Epidermal melanocyte (primary cell): ENCODE measurements at regions not wholly inside any gene's neighbourhood (a gene's known extent, or its start where the extent isn't known, plus 50 kb on each side); places are given as distances from the start of the nearest gene placed in this dataset.
"Not testable (repeated sequence)": the region's sequence is repeated elsewhere in the genome, so short reads cannot be mapped to it uniquely, and the experiment has no call there.

Experiments
- DNase-seq: peaks from one replicate; pipeline ENCODE4 v3.0.0; 2011; ENCODE audit warnings: low spot score; ENCODE audit not compliant: insufficient read length

- DNase-seq, result no peak
Observed at GRCh38 chr1:213457733-213458132, 406.7 kb downstream of the RPS6KC1 start.

DNA sequence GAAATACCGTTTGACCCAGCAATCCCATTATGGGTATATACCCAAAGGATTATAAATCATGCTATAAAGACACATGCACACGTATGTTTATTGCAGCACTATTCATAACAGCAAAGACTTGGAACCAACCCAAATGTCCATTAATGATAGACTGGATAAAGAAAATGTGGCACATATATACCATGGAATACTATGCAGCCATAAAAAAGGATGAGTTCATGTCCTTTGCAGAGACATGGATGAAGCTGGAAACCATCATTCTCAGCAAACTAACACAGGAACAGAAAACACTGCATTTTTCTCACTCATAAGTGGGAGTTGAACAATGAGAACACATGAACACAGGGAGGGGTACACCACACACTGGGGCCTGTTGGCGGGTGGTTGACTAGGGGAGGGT, 411.3 kb downstream of the RPS6KC1 start:
- not testable (repeated sequence) for DNase-seq

DNA sequence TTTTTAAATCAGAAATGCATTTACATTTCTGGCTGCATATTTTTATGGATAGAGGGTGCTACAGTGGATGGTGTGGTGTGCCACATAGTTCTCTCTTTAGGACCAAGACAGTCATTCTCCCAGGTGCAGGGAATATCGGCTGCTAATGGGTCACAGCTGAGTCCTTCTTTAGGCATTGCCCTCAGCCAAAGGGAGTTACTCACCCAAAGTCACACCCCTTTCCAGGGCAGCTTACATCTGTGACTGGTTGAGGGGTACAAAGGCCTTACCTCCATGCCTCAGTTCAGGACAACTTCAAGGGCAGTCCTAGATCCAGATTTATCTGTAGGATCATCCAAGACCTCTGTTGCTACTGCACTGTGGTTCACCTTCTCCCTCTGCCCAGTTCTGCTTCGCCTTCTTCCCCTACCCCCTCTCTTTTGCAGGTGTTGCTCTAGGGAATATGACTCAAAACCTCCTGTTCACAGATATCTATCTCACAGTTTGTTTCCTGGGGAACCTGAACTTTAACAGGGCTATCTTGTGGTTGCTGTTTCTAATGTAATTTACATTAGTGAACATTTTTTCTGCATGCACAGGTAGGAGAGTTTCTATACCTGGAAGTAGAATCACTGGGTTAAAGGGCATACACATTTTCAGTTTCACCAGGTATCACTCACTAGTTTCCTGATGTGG, 413.9 kb downstream of the RPS6KC1 start:
- no peak for DNase-seq

GRCh38 chr1:213466541-213466940, 415.5 kb downstream of the RPS6KC1 start:
- DNase-seq, result no peak

- DNase-seq, result no peak
Observed at GRCh38 chr1:213474054-213474453, 423.0 kb downstream of the RPS6KC1 start.

DNA sequence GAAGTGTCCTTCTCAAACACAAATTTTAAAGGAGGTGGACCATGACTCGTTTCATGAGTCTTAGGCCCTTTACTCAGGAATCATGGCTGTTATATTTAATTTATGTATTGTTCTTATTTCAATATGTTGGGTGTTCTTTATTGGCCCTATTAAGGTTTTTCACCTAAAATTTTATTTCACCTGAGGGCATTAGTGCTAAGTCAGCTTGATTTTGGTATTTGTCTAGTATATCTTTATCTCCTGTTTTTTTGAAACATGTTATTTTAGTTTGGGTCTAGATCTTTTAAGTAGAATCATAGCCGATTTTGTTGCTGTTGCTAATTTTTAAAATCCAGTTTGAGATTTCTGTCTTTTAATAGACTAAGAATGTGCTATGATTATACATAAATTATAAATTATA, 430.4 kb downstream of the RPS6KC1 start:
- DNase-seq, result no peak

GRCh38 chr1:213484333-213484732, 433.3 kb downstream of the RPS6KC1 start:
- no peak for DNase-seq

DNA sequence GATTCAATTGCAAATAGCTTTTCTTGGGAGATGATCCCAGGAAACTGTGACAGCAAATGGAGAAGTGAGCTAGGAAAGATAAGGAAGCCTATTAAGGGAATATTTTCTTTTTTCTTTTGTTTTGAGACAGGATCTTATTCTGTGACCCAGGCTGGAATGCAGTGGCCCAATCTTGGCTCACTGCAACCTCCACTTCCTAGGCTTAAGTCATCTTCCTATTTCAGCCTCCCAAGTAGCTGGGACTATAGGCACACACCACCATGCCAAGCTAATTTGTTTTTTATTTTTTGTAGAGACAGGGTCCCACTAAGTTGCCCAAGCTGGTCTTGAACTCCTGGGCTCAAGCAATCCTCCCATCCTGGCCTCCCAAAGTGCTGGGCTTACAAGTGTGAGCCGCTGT, 433.7 kb downstream of the RPS6KC1 start:
- DNase-seq, result no peak

DNA sequence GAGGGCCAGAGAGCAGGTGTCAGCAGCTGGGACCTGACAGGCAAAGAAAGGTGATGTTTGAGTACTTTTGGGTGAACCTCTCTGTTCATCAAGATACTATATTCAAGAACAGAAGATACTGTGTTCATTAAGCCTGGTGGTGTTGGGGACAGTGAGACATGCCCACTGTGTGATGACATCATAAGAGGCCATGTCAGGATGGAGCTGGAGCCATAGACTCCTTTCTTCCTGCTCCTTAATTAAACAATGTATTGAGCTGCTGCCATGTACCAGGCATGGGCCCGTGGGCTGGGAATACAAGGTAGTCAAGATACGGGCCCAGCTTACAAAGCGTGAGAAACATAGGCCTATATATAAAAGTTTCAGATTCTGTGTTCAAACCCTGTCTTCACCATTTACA, 435.4 kb downstream of the RPS6KC1 start:
- DNase-seq, result no peak

- no peak for DNase-seq
Observed at GRCh38 chr1:213491468-213491867, 440.4 kb downstream of the RPS6KC1 start.

GRCh38 chr1:213492161-213493041, 441.4 kb downstream of the RPS6KC1 start:
- DNase-seq, result no peak

GRCh38 chr1:213499444-213499843, 448.4 kb downstream of the RPS6KC1 start:
- DNase-seq, result no peak

- DNase-seq, result no peak
Observed at GRCh38 chr1:213507472-213508223, 456.6 kb downstream of the RPS6KC1 start.

DNA sequence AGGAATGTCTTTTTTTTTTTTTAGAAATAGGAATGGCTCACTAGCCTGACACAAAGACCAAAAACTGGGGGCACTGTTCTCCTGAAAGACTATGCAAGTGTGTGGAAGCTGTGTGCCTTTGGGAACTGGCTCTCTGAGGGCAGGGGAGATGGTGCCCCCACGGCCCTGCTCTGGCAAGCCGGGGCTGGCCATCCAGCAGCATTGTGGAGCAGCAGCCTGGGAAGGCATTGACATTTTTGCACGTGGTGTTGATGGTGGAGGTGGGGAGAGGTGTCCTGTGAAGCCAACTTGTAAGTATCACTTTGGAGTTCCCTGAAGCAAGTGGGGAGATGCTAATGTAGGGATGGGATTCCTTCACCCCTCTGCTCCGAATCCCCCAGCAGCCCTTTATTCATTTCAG, 460.1 kb downstream of the RPS6KC1 start:
- DNase-seq, result no peak

DNA sequence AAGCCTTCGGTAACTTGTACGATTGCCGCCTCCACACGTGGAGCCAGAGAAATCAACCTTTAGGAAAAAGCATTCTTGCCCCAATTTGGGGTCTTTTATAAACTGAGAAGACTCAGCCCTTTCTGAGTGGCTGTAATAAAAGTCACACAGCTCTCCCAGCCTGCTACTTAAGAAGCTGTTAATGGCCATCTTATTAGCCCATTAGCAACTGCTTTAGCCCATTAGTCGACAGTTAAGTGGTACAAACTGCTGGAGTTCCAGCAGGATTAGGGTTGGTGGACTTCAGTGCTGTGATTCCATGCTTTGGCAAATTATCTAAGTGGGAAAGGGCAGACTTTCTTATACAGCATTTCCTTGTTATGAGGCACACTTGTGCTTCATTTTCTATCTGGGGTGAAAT, 461.3 kb downstream of the RPS6KC1 start:
- DNase-seq, result no peak

DNA sequence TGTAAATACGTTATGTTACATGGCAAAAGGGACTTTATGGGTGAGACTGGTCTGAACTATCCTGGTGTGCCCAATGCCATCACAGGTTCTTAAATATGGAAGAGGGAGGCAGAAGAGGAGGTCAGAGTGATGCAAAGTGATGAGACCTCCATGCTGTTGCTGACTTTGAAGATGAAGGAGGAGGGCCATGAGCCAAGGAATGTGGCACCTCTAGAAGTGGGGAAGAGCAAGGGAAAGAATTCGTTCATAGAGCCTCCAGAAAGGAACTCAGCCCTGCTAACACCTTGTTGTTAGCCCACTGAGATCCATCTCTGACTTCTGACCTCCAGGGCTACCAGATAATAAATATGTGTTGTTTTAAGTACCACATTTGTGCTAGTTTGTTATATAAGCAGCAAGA, 462.0 kb downstream of the RPS6KC1 start:
- no peak for DNase-seq

- DNase-seq, result not testable (repeated sequence)
Observed at GRCh38 chr1:213514408-213515179, 463.6 kb downstream of the RPS6KC1 start.

GRCh38 chr1:213519098-213519497, 468.1 kb downstream of the RPS6KC1 start:
- no peak for DNase-seq

DNA sequence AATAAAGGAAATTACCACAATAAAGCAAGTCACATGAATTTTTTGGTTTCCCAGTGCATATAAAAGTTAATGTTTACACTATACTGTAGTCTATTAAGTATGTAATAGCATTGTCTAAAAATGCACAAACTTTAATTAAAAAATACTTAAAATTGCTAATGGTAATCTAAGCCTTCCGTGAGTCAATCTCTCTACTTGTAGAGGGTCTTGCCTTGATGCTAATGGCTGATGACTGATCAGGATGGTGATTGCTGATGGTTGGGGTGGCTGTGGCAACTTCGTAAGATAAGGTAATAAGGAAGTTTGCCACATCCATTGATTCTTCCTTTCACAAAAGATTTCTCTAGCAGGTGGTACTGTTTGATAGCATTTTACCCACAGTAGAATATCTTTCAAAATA, 466.6 kb upstream of the PROX1 start:
- no peak for DNase-seq

DNA sequence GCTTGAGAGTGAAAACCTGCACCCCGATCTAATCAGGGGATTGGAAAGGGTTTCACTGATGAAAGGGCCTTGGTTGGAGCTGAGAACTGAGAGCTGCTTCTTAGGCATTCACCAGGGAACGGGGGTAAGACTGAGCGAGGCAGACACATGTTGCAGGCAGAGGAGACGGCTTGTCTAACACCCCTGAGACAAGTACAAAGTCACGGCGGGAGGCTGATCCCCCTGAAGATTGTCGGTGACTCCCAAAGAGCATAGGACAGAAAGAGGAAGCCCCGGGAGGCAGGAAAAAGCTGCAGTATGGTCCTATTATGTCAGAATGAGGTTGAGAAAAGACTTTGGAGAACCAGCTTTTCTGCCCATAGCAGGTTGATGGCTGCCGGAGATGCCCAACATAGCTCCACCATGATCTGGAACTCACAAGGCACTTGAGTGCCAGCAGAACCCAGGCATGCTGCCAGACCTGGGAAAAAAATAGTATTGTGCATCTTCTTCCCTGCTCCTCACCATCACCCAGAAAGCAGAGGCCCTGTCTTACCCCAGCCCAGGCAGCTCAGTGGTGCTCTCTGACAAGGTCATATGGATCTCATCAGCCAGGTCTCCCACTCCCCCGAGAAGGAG, 463.9 kb upstream of the PROX1 start:
- no peak for DNase-seq

DNA sequence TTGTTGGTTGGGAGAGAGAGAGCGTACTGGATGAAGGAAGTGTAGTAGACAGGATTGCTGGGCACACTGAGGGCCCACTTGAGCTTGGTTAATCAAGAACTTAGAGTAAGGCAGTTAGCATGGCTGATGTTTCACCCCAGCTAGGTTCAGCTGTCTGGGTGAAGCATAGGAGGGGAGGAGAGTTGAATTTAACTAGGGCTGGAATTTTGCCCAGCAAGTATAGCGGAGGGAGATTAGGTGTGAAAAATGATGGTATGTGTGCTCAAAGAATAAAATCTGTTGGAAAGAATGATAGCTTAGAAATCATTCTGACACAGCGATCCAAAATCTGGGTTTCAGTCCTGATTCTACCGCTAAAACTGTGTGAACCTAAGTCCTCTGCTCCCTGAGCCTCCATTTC, 461.5 kb upstream of the PROX1 start:
- DNase-seq, result no peak
